DMS 273 treated with DMSO at 0.1 percent for 48 hours (cell line): ENCODE measurements at regions not wholly inside any gene's neighbourhood (a gene's known extent, or its start where the extent isn't known, plus 50 kb on each side); places are given as distances from the start of the nearest gene placed in this dataset.

Experiments
- DNase-seq: peaks from one replicate; lab custom pipeline; 2025; lab: John Stamatoyannopoulos, UW

GRCh38 chr16:47779201-47780016 lies 318.3 kb downstream of the PHKB start:
- DNase-seq = no peak

GRCh38 chr16:47778106-47778801 lies 317.1 kb downstream of the PHKB start:
- no peak for DNase-seq

GRCh38 chr16:47777220-47777619 lies 316.1 kb downstream of the PHKB start:
- no peak for DNase-seq

GRCh38 chr16:47774661-47775060 lies 313.5 kb downstream of the PHKB start:
- DNase-seq = no peak

GRCh38 chr16:47753659-47754058 lies 292.5 kb downstream of the PHKB start:
- DNase-seq = no peak
